GM12891 (cell line): ENCODE measurements at regions not wholly inside any gene's neighbourhood (a gene's known extent, or its start where the extent isn't known, plus 50 kb on each side); places are given as distances from the start of the nearest gene placed in this dataset.

Experiments
- DNase-seq: peaks from one replicate; pipeline ENCODE4 v3.0.0; 2011; ENCODE audit warnings: low spot score; ENCODE audit not compliant: insufficient read length
- FAIRE-seq: peaks from 2 replicates; lab custom pipeline; 2011; peaks lifted over from hg19 to GRCh38; lab: Jason Lieb, UNC
- PAX5 ChIP-seq: IDR thresholded peaks from 2 replicates; pipeline ENCODE4 v1.6.1; 2011; ENCODE audit warnings: low read length, moderate library complexity, mild to moderate bottlenecking; ENCODE audit not compliant: insufficient read depth, severe bottlenecking
- POLR2A ChIP-seq: IDR thresholded peaks from 2 replicates; pipeline ENCODE4 v1.6.1; 2011; ENCODE audit warnings: low read depth, low read length, control low read depth
- POLR2AphosphoS5 ChIP-seq: IDR thresholded peaks from 2 replicates; pipeline ENCODE4 v1.6.1; 2011; ENCODE audit warnings: low read depth, low read length, control low read depth
- POU2F2 ChIP-seq: IDR thresholded peaks from 2 replicates; pipeline ENCODE4 v1.6.1; 2011; ENCODE audit warnings: low read depth, mild to moderate bottlenecking, control low read depth, low read length, moderate library complexity
- SPI1 ChIP-seq: IDR thresholded peaks from 2 replicates; pipeline ENCODE4 v1.6.1; 2011; ENCODE audit warnings: low read depth, low read length, control low read depth
- TAF1 ChIP-seq: IDR thresholded peaks from 2 replicates; pipeline ENCODE4 v1.6.1; 2011; ENCODE audit warnings: low read depth, low read length, control low read depth

GRCh38 chr2:62286089-62286785 is 90.3 kb downstream of the B3GNT2 start:
- FAIRE-seq (no peak), DNase-seq (no peak)
- TF ChIP-seq SPI1 (no peak), PAX5 (no peak), POLR2A (no peak), TAF1 (no peak), POU2F2 (no peak), POLR2AphosphoS5 (no peak)

DNA sequence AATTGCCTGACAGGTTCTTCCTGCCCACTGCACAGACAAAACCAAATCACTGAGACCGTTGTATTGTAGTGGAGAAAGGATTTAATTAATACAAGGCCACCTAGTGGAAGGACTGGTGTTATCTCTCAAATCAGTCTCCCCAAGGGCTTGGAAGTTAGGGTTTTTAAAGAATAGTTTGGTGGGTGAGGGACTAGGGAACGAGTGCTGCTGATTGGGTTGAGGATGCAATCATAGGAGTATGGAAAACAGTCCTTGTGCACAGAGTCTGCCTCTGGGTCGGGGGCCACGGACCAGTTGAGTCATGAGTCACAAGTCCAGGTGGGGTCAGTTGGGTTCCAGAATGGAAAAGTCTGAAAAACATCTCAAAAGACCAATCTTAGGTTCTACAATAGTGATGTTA is 89.1 kb downstream of the B3GNT2 start:
- no peak for TF ChIP-seq PAX5
- no peak for TF ChIP-seq POLR2A
- TF ChIP-seq TAF1, result no peak
- TF ChIP-seq POU2F2, result no peak
- TF ChIP-seq SPI1, result no peak
- no peak for TF ChIP-seq POLR2AphosphoS5
- DNase-seq, result no peak
- no peak for FAIRE-seq

- FAIRE-seq (no peak), DNase-seq (no peak)
- no peak for TF ChIP-seq POU2F2
- no peak for TF ChIP-seq POLR2AphosphoS5
- TF ChIP-seq POLR2A, result no peak
- no peak for TF ChIP-seq PAX5
- no peak for TF ChIP-seq SPI1
- no peak for TF ChIP-seq TAF1
Observed at GRCh38 chr2:62284471-62284870, 88.6 kb downstream of the B3GNT2 start.

GRCh38 chr2:62283147-62283546 is 87.2 kb downstream of the B3GNT2 start:
- TF ChIP-seq SPI1 (no peak), POLR2A (no peak), PAX5 (no peak), TAF1 (no peak), POLR2AphosphoS5 (no peak), POU2F2 (no peak)
- no peak for DNase-seq

DNA sequence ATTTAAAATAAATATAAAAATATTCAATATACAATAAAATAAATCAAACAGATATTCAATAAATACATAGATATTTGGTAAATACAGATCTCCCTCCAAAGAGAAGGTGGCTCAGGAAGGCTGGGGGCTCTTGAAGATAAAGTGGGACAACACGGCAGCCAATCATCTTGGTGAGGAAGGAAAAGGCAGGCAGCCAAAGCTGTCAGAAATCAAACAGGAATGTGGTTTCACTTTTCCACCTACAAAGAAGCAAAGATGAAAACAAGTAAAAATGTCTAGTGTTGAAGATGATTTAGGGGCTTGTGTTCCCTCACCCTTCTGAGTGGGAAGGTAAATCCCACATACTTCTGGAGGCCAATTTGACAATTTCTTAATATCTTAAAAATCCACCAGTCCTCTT is 85.7 kb downstream of the B3GNT2 start:
- DNase-seq (no peak), FAIRE-seq (no peak)
- TF ChIP-seq PAX5 (no peak), TAF1 (no peak), POU2F2 (no peak), SPI1 (no peak), POLR2A (no peak), POLR2AphosphoS5 (no peak)

More at GRCh38 chr2:62283147-62283546, 87.2 kb downstream of the B3GNT2 start:
- FAIRE-seq, result no peak

GRCh38 chr2:62277688-62278087 is 81.8 kb downstream of the B3GNT2 start:
- no peak for FAIRE-seq
- no peak for DNase-seq
- TF ChIP-seq POLR2AphosphoS5 (no peak), SPI1 (no peak), POLR2A (no peak), PAX5 (no peak), TAF1 (no peak), POU2F2 (no peak)
